ENCODE measurements at regions not wholly inside any gene's neighbourhood (a gene's known extent, or its start where the extent isn't known, plus 50 kb on each side); places are given as distances from the start of the nearest gene placed in this dataset.

- Histone ChIP-seq H3K4me1 (ENCODE audit: control insufficient read depth in 1 of 2, insufficient read depth in 2 of 2, low read length in 2 of 2) (no peaks in the 10 kb centered on the region), H3K9ac (ENCODE audit: insufficient read depth, low read length, poor library complexity, severe bottlenecking) (no peak overlapping the region), H4K20me1 (ENCODE audit: insufficient read depth, low read length) (no peaks in the 10 kb centered on the region), H3K4me3 (replicated peaks in 1 of 3; ENCODE audit: low read depth in 2 of 3, low read length in 3 of 3) (no peak overlapping the region), H3K4me2 (replicated peaks; ENCODE audit: extremely low read depth, low read length, poor library complexity, severe bottlenecking) (no peak overlapping the region), H2AFZ (ENCODE audit: insufficient read depth, low read depth, low read length, poor library complexity, severe bottlenecking) (no peak overlapping the region), H3K9me3 (replicated peaks in 1 of 2; ENCODE audit: control insufficient read depth in 1 of 2, insufficient read depth in 1 of 2, low read length in 2 of 2) (no peaks in the 10 kb centered on the region), H3K79me2 (ENCODE audit: insufficient read depth, low read length) (no peaks in the 10 kb centered on the region), H3K27me3 (ENCODE audit: control insufficient read depth in 2 of 2, insufficient read depth in 2 of 2, low read length in 2 of 2) (no peaks in the 10 kb centered on the region), H3K36me3 (replicated peaks in 1 of 2; ENCODE audit: control insufficient read depth in 1 of 2, insufficient read depth in 2 of 2, low read length in 2 of 2) (no peaks in the 10 kb centered on the region), H3K27ac (ENCODE audit: low read depth in 1 of 2, low read length in 2 of 2) (no peak overlapping the region)
- no peak for DNase-seq
- H3K36me3 Mint-ChIP-seq: no peaks in the 10 kb centered on the region
- H3K27ac Mint-ChIP-seq: no peak overlapping the region
- intact Hi-C loops (cut with micrococcal nuclease): no loop called here
- H3K4me3 Mint-ChIP-seq: no peak overlapping the region
- no peaks in the 10 kb centered on the region for H3K27me3 Mint-ChIP-seq (ENCODE audit: low read depth in 3 of 3)
- no CpG with 5 or more reads among the region's 1 CpG for WGBS (ENCODE audit: insufficient coverage)
- H3K4me1 Mint-ChIP-seq: no peaks in the 10 kb centered on the region
- no peak for TF ChIP-seq CTCF (IDR thresholded peaks at IDR 0.05)
- H3K9me3 Mint-ChIP-seq: peaks cover 0 to 2% (median 0%) of the 10 kb centered on the region in 7 donors
These were observed 174.3 kb upstream of the STXBP5 start for GRCh38 chr6:147029923-147030322.

- peaks cover 0 to 4% (median 0%) of the 10 kb centered on the region in 7 donors for H3K9me3 Mint-ChIP-seq
- H3K9ac ChIP-seq (ENCODE audit: insufficient read depth, low read length, poor library complexity, severe bottlenecking): no peak overlapping the region
- H4K20me1 ChIP-seq (ENCODE audit: insufficient read depth, low read length): no peaks in the 10 kb centered on the region
- H3K27me3 Mint-ChIP-seq (ENCODE audit: low read depth in 3 of 3): no peaks in the 10 kb centered on the region
- H3K27ac Mint-ChIP-seq: no peak overlapping the region
- TF ChIP-seq CTCF (IDR thresholded peaks at IDR 0.05): no peak
- H3K27me3 ChIP-seq (ENCODE audit: control insufficient read depth in 2 of 2, insufficient read depth in 2 of 2, low read length in 2 of 2): no peaks in the 10 kb centered on the region
- no peak overlapping the region for H3K4me3 ChIP-seq (replicated peaks in 1 of 3; ENCODE audit: low read depth in 2 of 3, low read length in 3 of 3)
- H3K36me3 ChIP-seq (replicated peaks in 1 of 2; ENCODE audit: control insufficient read depth in 1 of 2, insufficient read depth in 2 of 2, low read length in 2 of 2): no peaks in the 10 kb centered on the region
- no peaks in the 10 kb centered on the region for H3K9me3 ChIP-seq (replicated peaks in 1 of 2; ENCODE audit: control insufficient read depth in 1 of 2, insufficient read depth in 1 of 2, low read length in 2 of 2)
- no peaks in the 10 kb centered on the region for H3K4me1 Mint-ChIP-seq
- no peaks in the 10 kb centered on the region for H3K79me2 ChIP-seq (ENCODE audit: insufficient read depth, low read length)
- no peaks in the 10 kb centered on the region for H3K4me1 ChIP-seq (ENCODE audit: control insufficient read depth in 1 of 2, insufficient read depth in 2 of 2, low read length in 2 of 2)
- H3K4me3 Mint-ChIP-seq: no peak overlapping the region
- no peak overlapping the region for H3K27ac ChIP-seq (ENCODE audit: low read depth in 1 of 2, low read length in 2 of 2)
- intact Hi-C loops (cut with micrococcal nuclease): no loop called here
- no peak overlapping the region for H3K4me2 ChIP-seq (replicated peaks; ENCODE audit: extremely low read depth, low read length, poor library complexity, severe bottlenecking)
- WGBS (ENCODE audit: insufficient coverage): no CpG with 5 or more reads among the region's 2 CpGs
- H2AFZ ChIP-seq (ENCODE audit: insufficient read depth, low read depth, low read length, poor library complexity, severe bottlenecking): no peak overlapping the region
- no peaks in the 10 kb centered on the region for H3K36me3 Mint-ChIP-seq
- no peak for DNase-seq
These were observed 170.9 kb upstream of the STXBP5 start for GRCh38 chr6:147033267-147033666.
